ENCODE measurements at regions not wholly inside any gene's neighbourhood (a gene's known extent, or its start where the extent isn't known, plus 50 kb on each side); places are given as distances from the start of the nearest gene placed in this dataset.

DNA sequence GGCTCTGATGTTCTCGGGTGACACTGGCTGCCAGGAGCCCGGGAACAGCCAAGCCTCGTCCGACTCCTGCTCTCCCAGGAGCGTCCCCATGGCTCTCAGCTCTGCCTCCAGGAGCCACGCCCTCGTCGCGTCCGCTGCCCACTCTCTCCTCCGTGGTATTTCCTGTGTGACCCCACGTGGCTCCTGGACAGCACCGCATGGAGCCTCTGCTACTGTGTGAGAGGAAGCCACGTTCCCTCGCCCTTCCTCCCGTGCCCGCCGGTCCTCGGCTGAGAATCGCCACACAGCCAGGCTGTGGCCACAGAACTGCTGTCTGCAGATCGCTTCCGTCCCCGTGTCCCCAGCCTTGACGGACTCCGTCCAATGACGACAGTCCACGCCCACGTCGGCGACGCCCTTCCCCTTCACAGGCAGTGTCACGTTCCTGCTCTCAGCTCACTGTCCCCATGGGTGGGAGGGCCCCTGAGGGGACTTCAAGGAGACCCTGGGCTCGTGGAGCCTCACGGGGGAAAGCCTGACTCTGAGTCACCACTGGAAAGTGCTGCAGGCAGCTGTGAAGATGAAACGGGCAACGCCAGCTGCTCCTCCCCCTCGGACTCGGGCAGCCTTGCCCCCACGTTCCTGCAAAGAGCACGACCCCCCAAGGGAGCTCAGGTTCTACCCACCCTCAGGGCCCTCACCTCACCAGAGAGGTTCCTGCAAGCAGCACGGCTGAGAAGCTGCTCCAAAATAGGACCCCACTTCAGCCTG, 458.5 kb downstream of the BRD1 start:
- Histone ChIP-seq H4K20me1 (replicated peaks; ENCODE audit: insufficient read depth) (no peaks in the 10 kb centered on the region), H3K4me3 (no peak overlapping the region), H3K9me2 (ENCODE audit: insufficient read depth) (no peaks in the 10 kb centered on the region), H2AFZ (no peak overlapping the region), H3F3A (replicated peaks; ENCODE audit: low read depth) (no peaks in the 10 kb centered on the region), H3K4me2 (no peak overlapping the region), H3K79me2 (replicated peaks; ENCODE audit: insufficient read depth) (no peaks in the 10 kb centered on the region), H3K27me3 (ENCODE audit: insufficient read depth) (no peaks in the 10 kb centered on the region), H3K36me3 (ENCODE audit: insufficient read depth) (no peaks in the 10 kb centered on the region; the same call in 1 of the 2 replicates), H3K4me1 (ENCODE audit: insufficient read depth) (no peaks in the 10 kb centered on the region), H3K27ac (ENCODE audit: low read depth) (no peak overlapping the region)
- Mint-ChIP-seq H3K27me3 (ENCODE audit: insufficient read depth, low read depth, poor library complexity) (peaks cover 8% of the 10 kb centered on the region), H3K4me1 (peaks cover 12% of the 10 kb centered on the region), H3K27ac (no peak overlapping the region), H3K4me3 (no peak overlapping the region), H3K36me3 (ENCODE audit: low read depth) (no peaks in the 10 kb centered on the region), H3K9me3 (no peaks in the 10 kb centered on the region)
- ATAC-seq (no peak), DNase-seq (ENCODE audit: low spot score) (no peak)
- TF ChIP-seq, protein P1, sequence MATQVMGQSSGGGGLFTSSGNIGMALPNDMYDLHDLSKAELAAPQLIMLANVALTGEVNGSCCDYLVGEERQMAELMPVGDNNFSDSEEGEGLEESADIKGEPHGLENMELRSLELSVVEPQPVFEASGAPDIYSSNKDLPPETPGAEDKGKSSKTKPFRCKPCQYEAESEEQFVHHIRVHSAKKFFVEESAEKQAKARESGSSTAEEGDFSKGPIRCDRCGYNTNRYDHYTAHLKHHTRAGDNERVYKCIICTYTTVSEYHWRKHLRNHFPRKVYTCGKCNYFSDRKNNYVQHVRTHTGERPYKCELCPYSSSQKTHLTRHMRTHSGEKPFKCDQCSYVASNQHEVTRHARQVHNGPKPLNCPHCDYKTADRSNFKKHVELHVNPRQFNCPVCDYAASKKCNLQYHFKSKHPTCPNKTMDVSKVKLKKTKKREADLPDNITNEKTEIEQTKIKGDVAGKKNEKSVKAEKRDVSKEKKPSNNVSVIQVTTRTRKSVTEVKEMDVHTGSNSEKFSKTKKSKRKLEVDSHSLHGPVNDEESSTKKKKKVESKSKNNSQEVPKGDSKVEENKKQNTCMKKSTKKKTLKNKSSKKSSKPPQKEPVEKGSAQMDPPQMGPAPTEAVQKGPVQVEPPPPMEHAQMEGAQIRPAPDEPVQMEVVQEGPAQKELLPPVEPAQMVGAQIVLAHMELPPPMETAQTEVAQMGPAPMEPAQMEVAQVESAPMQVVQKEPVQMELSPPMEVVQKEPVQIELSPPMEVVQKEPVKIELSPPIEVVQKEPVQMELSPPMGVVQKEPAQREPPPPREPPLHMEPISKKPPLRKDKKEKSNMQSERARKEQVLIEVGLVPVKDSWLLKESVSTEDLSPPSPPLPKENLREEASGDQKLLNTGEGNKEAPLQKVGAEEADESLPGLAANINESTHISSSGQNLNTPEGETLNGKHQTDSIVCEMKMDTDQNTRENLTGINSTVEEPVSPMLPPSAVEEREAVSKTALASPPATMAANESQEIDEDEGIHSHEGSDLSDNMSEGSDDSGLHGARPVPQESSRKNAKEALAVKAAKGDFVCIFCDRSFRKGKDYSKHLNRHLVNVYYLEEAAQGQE (IDR thresholded peaks at IDR 0.05; ENCODE audit: unreplicated experiment): no peak
- TF ChIP-seq, protein P2, sequence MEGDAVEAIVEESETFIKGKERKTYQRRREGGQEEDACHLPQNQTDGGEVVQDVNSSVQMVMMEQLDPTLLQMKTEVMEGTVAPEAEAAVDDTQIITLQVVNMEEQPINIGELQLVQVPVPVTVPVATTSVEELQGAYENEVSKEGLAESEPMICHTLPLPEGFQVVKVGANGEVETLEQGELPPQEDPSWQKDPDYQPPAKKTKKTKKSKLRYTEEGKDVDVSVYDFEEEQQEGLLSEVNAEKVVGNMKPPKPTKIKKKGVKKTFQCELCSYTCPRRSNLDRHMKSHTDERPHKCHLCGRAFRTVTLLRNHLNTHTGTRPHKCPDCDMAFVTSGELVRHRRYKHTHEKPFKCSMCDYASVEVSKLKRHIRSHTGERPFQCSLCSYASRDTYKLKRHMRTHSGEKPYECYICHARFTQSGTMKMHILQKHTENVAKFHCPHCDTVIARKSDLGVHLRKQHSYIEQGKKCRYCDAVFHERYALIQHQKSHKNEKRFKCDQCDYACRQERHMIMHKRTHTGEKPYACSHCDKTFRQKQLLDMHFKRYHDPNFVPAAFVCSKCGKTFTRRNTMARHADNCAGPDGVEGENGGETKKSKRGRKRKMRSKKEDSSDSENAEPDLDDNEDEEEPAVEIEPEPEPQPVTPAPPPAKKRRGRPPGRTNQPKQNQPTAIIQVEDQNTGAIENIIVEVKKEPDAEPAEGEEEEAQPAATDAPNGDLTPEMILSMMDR (conservative IDR thresholded peaks at IDR 0.05; ENCODE audit: low read depth in 2 of 2): no peak
- TF ChIP-seq, protein P3, sequence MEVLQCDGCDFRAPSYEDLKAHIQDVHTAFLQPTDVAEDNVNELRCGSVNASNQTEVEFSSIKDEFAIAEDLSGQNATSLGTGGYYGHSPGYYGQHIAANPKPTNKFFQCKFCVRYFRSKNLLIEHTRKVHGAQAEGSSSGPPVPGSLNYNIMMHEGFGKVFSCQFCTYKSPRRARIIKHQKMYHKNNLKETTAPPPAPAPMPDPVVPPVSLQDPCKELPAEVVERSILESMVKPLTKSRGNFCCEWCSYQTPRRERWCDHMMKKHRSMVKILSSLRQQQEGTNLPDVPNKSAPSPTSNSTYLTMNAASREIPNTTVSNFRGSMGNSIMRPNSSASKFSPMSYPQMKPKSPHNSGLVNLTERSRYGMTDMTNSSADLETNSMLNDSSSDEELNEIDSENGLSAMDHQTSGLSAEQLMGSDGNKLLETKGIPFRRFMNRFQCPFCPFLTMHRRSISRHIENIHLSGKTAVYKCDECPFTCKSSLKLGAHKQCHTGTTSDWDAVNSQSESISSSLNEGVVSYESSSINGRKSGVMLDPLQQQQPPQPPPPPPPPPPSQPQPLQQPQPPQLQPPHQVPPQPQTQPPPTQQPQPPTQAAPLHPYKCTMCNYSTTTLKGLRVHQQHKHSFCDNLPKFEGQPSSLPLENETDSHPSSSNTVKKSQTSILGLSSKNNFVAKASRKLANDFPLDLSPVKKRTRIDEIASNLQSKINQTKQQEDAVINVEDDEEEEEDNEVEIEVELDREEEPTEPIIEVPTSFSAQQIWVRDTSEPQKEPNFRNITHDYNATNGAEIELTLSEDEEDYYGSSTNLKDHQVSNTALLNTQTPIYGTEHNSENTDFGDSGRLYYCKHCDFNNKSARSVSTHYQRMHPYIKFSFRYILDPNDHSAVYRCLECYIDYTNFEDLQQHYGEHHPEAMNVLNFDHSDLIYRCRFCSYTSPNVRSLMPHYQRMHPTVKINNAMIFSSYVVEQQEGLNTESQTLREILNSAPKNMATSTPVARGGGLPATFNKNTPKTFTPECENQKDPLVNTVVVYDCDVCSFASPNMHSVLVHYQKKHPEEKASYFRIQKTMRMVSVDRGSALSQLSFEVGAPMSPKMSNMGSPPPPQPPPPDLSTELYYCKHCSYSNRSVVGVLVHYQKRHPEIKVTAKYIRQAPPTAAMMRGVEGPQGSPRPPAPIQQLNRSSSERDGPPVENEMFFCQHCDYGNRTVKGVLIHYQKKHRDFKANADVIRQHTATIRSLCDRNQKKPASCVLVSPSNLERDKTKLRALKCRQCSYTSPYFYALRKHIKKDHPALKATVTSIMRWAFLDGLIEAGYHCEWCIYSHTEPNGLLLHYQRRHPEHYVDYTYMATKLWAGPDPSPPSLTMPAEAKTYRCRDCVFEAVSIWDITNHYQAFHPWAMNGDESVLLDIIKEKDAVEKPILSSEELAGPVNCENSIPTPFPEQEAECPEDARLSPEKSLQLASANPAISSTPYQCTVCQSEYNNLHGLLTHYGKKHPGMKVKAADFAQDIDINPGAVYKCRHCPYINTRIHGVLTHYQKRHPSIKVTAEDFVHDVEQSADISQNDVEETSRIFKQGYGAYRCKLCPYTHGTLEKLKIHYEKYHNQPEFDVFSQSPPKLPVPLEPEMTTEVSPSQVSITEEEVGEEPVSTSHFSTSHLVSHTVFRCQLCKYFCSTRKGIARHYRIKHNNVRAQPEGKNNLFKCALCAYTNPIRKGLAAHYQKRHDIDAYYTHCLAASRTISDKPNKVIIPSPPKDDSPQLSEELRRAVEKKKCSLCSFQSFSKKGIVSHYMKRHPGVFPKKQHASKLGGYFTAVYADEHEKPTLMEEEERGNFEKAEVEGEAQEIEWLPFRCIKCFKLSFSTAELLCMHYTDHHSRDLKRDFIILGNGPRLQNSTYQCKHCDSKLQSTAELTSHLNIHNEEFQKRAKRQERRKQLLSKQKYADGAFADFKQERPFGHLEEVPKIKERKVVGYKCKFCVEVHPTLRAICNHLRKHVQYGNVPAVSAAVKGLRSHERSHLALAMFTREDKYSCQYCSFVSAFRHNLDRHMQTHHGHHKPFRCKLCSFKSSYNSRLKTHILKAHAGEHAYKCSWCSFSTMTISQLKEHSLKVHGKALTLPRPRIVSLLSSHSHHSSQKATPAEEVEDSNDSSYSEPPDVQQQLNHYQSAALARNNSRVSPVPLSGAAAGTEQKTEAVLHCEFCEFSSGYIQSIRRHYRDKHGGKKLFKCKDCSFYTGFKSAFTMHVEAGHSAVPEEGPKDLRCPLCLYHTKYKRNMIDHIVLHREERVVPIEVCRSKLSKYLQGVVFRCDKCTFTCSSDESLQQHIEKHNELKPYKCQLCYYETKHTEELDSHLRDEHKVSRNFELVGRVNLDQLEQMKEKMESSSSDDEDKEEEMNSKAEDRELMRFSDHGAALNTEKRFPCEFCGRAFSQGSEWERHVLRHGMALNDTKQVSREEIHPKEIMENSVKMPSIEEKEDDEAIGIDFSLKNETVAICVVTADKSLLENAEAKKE (CRISPR knock-in tag; IDR thresholded peaks at IDR 0.05): no peak
- TF ChIP-seq STAT1 (IDR thresholded peaks at IDR 0.05; ENCODE audit: unreplicated experiment) (no peak), JUNB (IDR thresholded peaks at IDR 0.05; ENCODE audit: unreplicated experiment) (no peak), POLR2AphosphoS5 (IDR thresholded peaks at IDR 0.05; ENCODE audit: low read depth) (no peak)
- TF ChIP-seq, protein P4, sequence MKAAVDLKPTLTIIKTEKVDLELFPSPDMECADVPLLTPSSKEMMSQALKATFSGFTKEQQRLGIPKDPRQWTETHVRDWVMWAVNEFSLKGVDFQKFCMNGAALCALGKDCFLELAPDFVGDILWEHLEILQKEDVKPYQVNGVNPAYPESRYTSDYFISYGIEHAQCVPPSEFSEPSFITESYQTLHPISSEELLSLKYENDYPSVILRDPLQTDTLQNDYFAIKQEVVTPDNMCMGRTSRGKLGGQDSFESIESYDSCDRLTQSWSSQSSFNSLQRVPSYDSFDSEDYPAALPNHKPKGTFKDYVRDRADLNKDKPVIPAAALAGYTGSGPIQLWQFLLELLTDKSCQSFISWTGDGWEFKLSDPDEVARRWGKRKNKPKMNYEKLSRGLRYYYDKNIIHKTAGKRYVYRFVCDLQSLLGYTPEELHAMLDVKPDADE (IDR thresholded peaks at IDR 0.05): no peak

All from GM23338 (cell line).